NT2/D1 (cell line): ENCODE measurements at regions not wholly inside any gene's neighbourhood (a gene's known extent, or its start where the extent isn't known, plus 50 kb on each side); places are given as distances from the start of the nearest gene placed in this dataset.

Experiments
- SUZ12 ChIP-seq: IDR thresholded peaks from 2 replicates; pipeline ENCODE4 v1.6.1; 2011; ENCODE audit not compliant: insufficient read length, insufficient read depth; ENCODE audit errors: extremely low read depth
- YY1 ChIP-seq: IDR thresholded peaks from 2 replicates; pipeline ENCODE4 v1.6.1; 2011; ENCODE audit not compliant: insufficient read length, insufficient read depth
- ZNF274 ChIP-seq: IDR thresholded peaks from 2 replicates; pipeline ENCODE4 v1.6.1; 2011; ENCODE audit warnings: mild to moderate bottlenecking, low read depth, low read length

DNA sequence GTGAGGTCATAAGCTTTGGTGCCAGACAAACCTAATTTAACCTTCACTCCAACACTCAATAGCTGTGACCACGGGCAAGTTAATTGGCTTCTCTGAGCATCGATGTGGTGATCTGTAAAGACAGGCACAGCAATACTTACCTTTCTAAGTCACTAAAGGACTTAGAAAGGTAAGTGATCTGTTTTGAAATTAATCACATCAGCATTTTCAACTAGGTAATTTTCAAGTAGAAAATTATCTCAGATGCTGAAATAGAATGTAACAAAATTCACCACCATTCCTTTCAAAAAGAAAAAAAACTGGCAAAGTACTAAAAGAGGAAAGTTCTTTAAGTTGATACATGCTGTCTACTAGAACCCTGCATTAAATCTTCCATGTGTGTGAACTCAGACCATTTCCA lies 354.5 kb downstream of the ICE1 start:
- TF ChIP-seq SUZ12: no peak
- TF ChIP-seq YY1: no peak
- TF ChIP-seq ZNF274: no peak
